ENCODE measurements at regions not wholly inside any gene's neighbourhood (a gene's known extent, or its start where the extent isn't known, plus 50 kb on each side); places are given as distances from the start of the nearest gene placed in this dataset.

GRCh38 chr2:10985901-10986535 is 74.3 kb downstream of the KCNF1 start:
- POLR2A ChIA-PET (ENCODE audit: low non-redundant PET) = no interaction called here
- intact Hi-C loops (cut with micrococcal nuclease; ENCODE audit: unreplicated experiment) = no loop called here
- no peaks in the 10 kb centered on the region for H3K27me3 ChIP-seq (replicated peaks; ENCODE audit: insufficient read depth, low read depth, low read length, poor library complexity)
- CTCF ChIA-PET = no interaction called here
- H3K27ac ChIP-seq (ENCODE audit: low read depth, low read length, poor library complexity, severe bottlenecking) = no peak overlapping the region
- BruUV-seq (replicated peaks) = no TSS peak
- H3K4me1 ChIP-seq (ENCODE audit: insufficient read depth, low read length, poor library complexity, severe bottlenecking) = no peaks in the 10 kb centered on the region
- no peak for DNase-seq (ENCODE audit: low spot score)
- TF ChIP-seq EZH2 (IDR thresholded peaks at IDR 0.05; ENCODE audit: borderline replicate concordance, low read depth, low read length, poor library complexity, severe bottlenecking) = no peak
- no peak for TF ChIP-seq CTCF (conservative IDR thresholded peaks at IDR 0.05; ENCODE audit: low read depth, low read length)
- H3K36me3 ChIP-seq (ENCODE audit: insufficient read depth, low read length, poor library complexity, severe bottlenecking) = no peaks in the 10 kb centered on the region
- H3K4me3 ChIP-seq (ENCODE audit: low read depth, low read length, poor library complexity, severe bottlenecking) = no peak overlapping the region
- H3K9me3 ChIP-seq (ENCODE audit: low read depth, low read length, poor library complexity, severe bottlenecking) = no peaks in the 10 kb centered on the region

GRCh38 chr2:10987439-10987838 is 75.7 kb downstream of the KCNF1 start:
- no peak for TF ChIP-seq EZH2 (IDR thresholded peaks at IDR 0.05; ENCODE audit: borderline replicate concordance, low read depth, low read length, poor library complexity, severe bottlenecking)
- TF ChIP-seq CTCF (conservative IDR thresholded peaks at IDR 0.05; ENCODE audit: low read depth, low read length) = no peak
- Histone ChIP-seq H3K27me3 (replicated peaks; ENCODE audit: insufficient read depth, low read depth, low read length, poor library complexity) (no peaks in the 10 kb centered on the region), H3K4me3 (ENCODE audit: low read depth, low read length, poor library complexity, severe bottlenecking) (no peak overlapping the region), H3K36me3 (ENCODE audit: insufficient read depth, low read length, poor library complexity, severe bottlenecking) (no peaks in the 10 kb centered on the region), H3K9me3 (ENCODE audit: low read depth, low read length, poor library complexity, severe bottlenecking) (no peaks in the 10 kb centered on the region), H3K4me1 (ENCODE audit: insufficient read depth, low read length, poor library complexity, severe bottlenecking) (no peaks in the 10 kb centered on the region), H3K27ac (ENCODE audit: low read depth, low read length, poor library complexity, severe bottlenecking) (no peak overlapping the region)
- ChIA-PET CTCF (no interaction called here), POLR2A (ENCODE audit: low non-redundant PET) (interaction anchor here (0.5 kb wide), 1 partner anchor 526 kb away, joined by 5 read pairs; no protein-coding TSS in a partner anchor)
- intact Hi-C loops (cut with micrococcal nuclease; ENCODE audit: unreplicated experiment) = no loop called here
- no TSS peak for BruUV-seq (replicated peaks)
- no peak for DNase-seq (ENCODE audit: low spot score)

GRCh38 chr2:10987861-10988260 is 76.1 kb downstream of the KCNF1 start:
- H3K9me3 ChIP-seq (ENCODE audit: low read depth, low read length, poor library complexity, severe bottlenecking) = no peaks in the 10 kb centered on the region
- no peaks in the 10 kb centered on the region for H3K36me3 ChIP-seq (ENCODE audit: insufficient read depth, low read length, poor library complexity, severe bottlenecking)
- no peaks in the 10 kb centered on the region for H3K27me3 ChIP-seq (replicated peaks; ENCODE audit: insufficient read depth, low read depth, low read length, poor library complexity)
- DNase-seq (ENCODE audit: low spot score) = no peak
- BruUV-seq (replicated peaks) = no TSS peak
- H3K27ac ChIP-seq (ENCODE audit: low read depth, low read length, poor library complexity, severe bottlenecking) = no peak overlapping the region
- no peaks in the 10 kb centered on the region for H3K4me1 ChIP-seq (ENCODE audit: insufficient read depth, low read length, poor library complexity, severe bottlenecking)
- intact Hi-C loops (cut with micrococcal nuclease; ENCODE audit: unreplicated experiment) = no loop called here
- no peak for TF ChIP-seq EZH2 (IDR thresholded peaks at IDR 0.05; ENCODE audit: borderline replicate concordance, low read depth, low read length, poor library complexity, severe bottlenecking)
- TF ChIP-seq CTCF (conservative IDR thresholded peaks at IDR 0.05; ENCODE audit: low read depth, low read length) = no peak
- no peak overlapping the region for H3K4me3 ChIP-seq (ENCODE audit: low read depth, low read length, poor library complexity, severe bottlenecking)
- ChIA-PET POLR2A (ENCODE audit: low non-redundant PET) (no interaction called here), CTCF (no interaction called here)
